Right lobe of liver (tissue), 4 donors: ENCODE measurements at regions not wholly inside any gene's neighbourhood (a gene's known extent, or its start where the extent isn't known, plus 50 kb on each side); places are given as distances from the start of the nearest gene placed in this dataset.

ENCODE experiments used
- POLR2A ChIP-seq: fragments of 450-650 bp; IDR thresholded peaks from one replicate; pipeline ENCODE4 v1.6.1; 2017; ENCODE audit warnings: antibody characterized with exemption, mild to moderate bottlenecking
- TF ChIP-seq, protein P1 (sequence below), 4 donors: fragments of 200-600 bp in 3 of 4; fragments of 450-650 bp in 1 of 4; IDR thresholded peaks; one replicate each; pipeline versions ENCODE4 v1.5.1 to v1.8.0; 2016 to 2022; ENCODE audit warnings: antibody characterized with exemption in 4 of 4, mild to moderate bottlenecking in 2 of 4
- donor health status: DM: no; HTN: no; CAD: no.
- donor health status: DM: no; HTN: no; CAD: no.
- donor health status: DM: no; HTN: yes; CAD: no.

DNA sequence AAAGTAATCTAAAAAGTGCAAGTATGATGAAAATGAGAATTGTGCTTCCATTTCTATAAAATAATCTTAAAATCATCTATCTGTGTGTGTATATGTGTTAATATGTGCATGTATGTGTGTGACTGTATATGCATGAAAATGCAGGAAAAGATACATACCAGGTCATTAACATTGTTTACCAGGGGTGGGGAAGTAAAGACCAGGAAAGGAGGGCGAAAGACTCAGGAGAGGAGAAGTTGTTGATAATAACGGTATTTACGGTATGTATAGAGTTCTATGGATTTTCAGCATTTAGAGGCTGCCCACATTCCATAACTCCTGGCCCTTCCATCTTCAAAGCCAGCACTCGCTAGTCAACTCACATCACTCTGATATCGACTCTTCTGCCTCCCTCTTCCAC is 111.0 kb upstream of the SPDL1 start:
- TF ChIP-seq, protein P1, sequence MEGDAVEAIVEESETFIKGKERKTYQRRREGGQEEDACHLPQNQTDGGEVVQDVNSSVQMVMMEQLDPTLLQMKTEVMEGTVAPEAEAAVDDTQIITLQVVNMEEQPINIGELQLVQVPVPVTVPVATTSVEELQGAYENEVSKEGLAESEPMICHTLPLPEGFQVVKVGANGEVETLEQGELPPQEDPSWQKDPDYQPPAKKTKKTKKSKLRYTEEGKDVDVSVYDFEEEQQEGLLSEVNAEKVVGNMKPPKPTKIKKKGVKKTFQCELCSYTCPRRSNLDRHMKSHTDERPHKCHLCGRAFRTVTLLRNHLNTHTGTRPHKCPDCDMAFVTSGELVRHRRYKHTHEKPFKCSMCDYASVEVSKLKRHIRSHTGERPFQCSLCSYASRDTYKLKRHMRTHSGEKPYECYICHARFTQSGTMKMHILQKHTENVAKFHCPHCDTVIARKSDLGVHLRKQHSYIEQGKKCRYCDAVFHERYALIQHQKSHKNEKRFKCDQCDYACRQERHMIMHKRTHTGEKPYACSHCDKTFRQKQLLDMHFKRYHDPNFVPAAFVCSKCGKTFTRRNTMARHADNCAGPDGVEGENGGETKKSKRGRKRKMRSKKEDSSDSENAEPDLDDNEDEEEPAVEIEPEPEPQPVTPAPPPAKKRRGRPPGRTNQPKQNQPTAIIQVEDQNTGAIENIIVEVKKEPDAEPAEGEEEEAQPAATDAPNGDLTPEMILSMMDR (IDR thresholded peaks at IDR 0.05), result no peak
- TF ChIP-seq POLR2A, result no peak
